ENCODE measurements at regions not wholly inside any gene's neighbourhood (a gene's known extent, or its start where the extent isn't known, plus 50 kb on each side); places are given as distances from the start of the nearest gene placed in this dataset.
"Not testable (repeated sequence)": the region's sequence is repeated elsewhere in the genome, so short reads cannot be mapped to it uniquely, and the experiment has no call there.

GRCh38 chr12:46711756-46712155 is 114.0 kb downstream of the SLC38A4 start:
- DNase-seq: no peak

- no peak for DNase-seq
Measured at GRCh38 chr12:46710125-46710743, 115.6 kb downstream of the SLC38A4 start.

- DNase-seq: no peak
Measured at GRCh38 chr12:46702581-46703344, 123.0 kb downstream of the SLC38A4 start.

GRCh38 chr12:46701356-46701755 is 124.4 kb downstream of the SLC38A4 start:
- no peak for DNase-seq

- DNase-seq: no peak
Measured at GRCh38 chr12:46699986-46700385, 125.8 kb downstream of the SLC38A4 start.

GRCh38 chr12:46698003-46698402 is 127.8 kb downstream of the SLC38A4 start:
- no peak for DNase-seq

- no peak for DNase-seq
Measured at GRCh38 chr12:46693518-46693917, 132.3 kb downstream of the SLC38A4 start.

GRCh38 chr12:46693034-46693433 is 132.8 kb downstream of the SLC38A4 start:
- DNase-seq: no peak

GRCh38 chr12:46692606-46693005 is 133.2 kb downstream of the SLC38A4 start:
- DNase-seq: no peak

- DNase-seq: no peak
Measured at GRCh38 chr12:46686267-46686942, 139.4 kb downstream of the SLC38A4 start.

- DNase-seq: not testable (repeated sequence)
Measured at GRCh38 chr12:46684243-46684642, 141.6 kb downstream of the SLC38A4 start.

- no peak for DNase-seq
Measured at GRCh38 chr12:46682148-46682547, 143.6 kb downstream of the SLC38A4 start.

GRCh38 chr12:46680506-46680905 is 145.3 kb downstream of the SLC38A4 start:
- DNase-seq: no peak

- DNase-seq: no peak
Measured at GRCh38 chr12:46679754-46680153, 146.0 kb downstream of the SLC38A4 start.

GRCh38 chr12:46678426-46678825 is 147.4 kb downstream of the SLC38A4 start:
- DNase-seq: no peak

- DNase-seq: no peak
Measured at GRCh38 chr12:46677749-46678148, 148.0 kb downstream of the SLC38A4 start.

GRCh38 chr12:46676797-46677520 is 148.8 kb downstream of the SLC38A4 start:
- no peak for DNase-seq

GRCh38 chr12:46676396-46676795 is 149.4 kb downstream of the SLC38A4 start:
- DNase-seq: no peak

- DNase-seq: no peak
Measured at GRCh38 chr12:46675736-46676135, 150.1 kb downstream of the SLC38A4 start.

- no peak for DNase-seq
Measured at GRCh38 chr12:46674800-46675199, 151.0 kb downstream of the SLC38A4 start.

- no peak for DNase-seq
Measured at GRCh38 chr12:46674129-46674528, 151.7 kb downstream of the SLC38A4 start.

- DNase-seq: no peak
Measured at GRCh38 chr12:46671102-46671501, 154.7 kb downstream of the SLC38A4 start.

- no peak for DNase-seq
Measured at GRCh38 chr12:46670636-46671035, 155.2 kb downstream of the SLC38A4 start.
